ENCODE measurements at regions not wholly inside any gene's neighbourhood (a gene's known extent, or its start where the extent isn't known, plus 50 kb on each side); places are given as distances from the start of the nearest gene placed in this dataset.

DNA sequence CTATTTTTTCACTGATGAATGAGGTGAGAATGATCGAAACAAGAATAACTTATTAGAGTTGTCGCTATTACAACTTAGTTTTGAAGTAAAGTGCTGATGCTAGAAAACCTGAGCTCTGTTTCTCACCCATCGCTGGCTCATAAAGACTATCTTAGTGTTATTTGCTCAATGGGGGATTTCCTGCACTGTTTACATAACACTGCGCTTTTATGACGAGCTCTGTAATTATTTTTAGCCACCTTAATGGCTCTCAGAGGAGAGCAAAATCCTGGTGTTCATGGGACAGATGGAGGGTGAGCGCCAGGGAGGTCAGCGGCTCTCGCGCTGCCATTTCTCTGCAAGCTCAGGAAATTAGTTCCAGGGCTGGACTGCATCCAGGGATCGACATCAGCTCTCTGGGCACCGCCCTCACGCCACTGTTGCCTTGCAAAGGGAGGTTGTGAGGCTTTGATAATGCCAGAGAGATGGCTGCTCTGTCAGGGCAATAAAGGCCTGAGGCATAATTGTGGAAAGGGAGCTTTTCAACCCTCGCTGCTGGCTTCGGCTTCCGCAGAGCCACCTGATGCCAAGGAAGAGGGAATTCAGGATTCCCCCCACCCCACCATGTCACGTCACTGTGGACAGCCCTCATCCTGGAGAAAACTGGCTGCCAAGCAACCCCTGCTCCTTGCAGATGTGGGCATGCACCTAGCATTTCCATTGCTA, 72.0 kb downstream of the DACT2 start:
- TF ChIP-seq, protein P1, sequence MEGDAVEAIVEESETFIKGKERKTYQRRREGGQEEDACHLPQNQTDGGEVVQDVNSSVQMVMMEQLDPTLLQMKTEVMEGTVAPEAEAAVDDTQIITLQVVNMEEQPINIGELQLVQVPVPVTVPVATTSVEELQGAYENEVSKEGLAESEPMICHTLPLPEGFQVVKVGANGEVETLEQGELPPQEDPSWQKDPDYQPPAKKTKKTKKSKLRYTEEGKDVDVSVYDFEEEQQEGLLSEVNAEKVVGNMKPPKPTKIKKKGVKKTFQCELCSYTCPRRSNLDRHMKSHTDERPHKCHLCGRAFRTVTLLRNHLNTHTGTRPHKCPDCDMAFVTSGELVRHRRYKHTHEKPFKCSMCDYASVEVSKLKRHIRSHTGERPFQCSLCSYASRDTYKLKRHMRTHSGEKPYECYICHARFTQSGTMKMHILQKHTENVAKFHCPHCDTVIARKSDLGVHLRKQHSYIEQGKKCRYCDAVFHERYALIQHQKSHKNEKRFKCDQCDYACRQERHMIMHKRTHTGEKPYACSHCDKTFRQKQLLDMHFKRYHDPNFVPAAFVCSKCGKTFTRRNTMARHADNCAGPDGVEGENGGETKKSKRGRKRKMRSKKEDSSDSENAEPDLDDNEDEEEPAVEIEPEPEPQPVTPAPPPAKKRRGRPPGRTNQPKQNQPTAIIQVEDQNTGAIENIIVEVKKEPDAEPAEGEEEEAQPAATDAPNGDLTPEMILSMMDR (conservative IDR thresholded peaks at IDR 0.05 in 1 of 2, IDR thresholded peaks at IDR 0.05 in 1 of 2; ENCODE audit: extremely low read depth in 1 of 2, insufficient read depth in 1 of 2, low read depth in 1 of 2, low read length in 2 of 2): no peak
- TF ChIP-seq EZH2 (IDR thresholded peaks at IDR 0.05; ENCODE audit: borderline replicate concordance, low read length): no peak

Data from mammary epithelial cell (primary cell).